K562 (cell line): ENCODE measurements at regions not wholly inside any gene's neighbourhood (a gene's known extent, or its start where the extent isn't known, plus 50 kb on each side); places are given as distances from the start of the nearest gene placed in this dataset.

Source experiments
- NFXL1 ChIP-seq: fragments of 450-650 bp; formaldehyde crosslinking; IDR thresholded peaks from 2 replicates; pipeline ENCODE4 v1.4.0; 2021; ENCODE audit warnings: mild to moderate bottlenecking
- POLR2A ChIP-seq: fragments of 450-650 bp; conservative IDR thresholded peaks from 2 replicates; pipeline ENCODE4 v1.6.1; 2016
- SIN3A ChIP-seq, 2 experiments: fragments of 150-350 bp in 1 of 2; IDR thresholded peaks; 2 replicates each; pipeline ENCODE4 v1.6.1; 2011 to 2016; ENCODE audit warnings: borderline replicate concordance in 2 of 2, low read depth in 2 of 2, low read length in 2 of 2, mild to moderate bottlenecking in 2 of 2, moderate library complexity in 2 of 2; ENCODE audit not compliant: control insufficient read depth in 1 of 2
- YY1 ChIP-seq, 3 experiments: IDR thresholded peaks; 2 replicates each; pipeline ENCODE4 v1.6.1; 2011; ENCODE audit warnings: low read length in 2 of 3, mild to moderate bottlenecking in 2 of 3, moderate library complexity in 2 of 3, borderline replicate concordance in 1 of 3, control low read depth in 1 of 3, low read depth in 1 of 3; ENCODE audit not compliant: insufficient read depth in 3 of 3, insufficient replicate concordance in 2 of 3, control insufficient read depth in 1 of 3, insufficient read length in 1 of 3; ENCODE audit errors: extremely low read depth in 1 of 3
- ZFX ChIP-seq: sonication (generic); formaldehyde crosslinking; IDR thresholded peaks from 2 replicates; pipeline ENCODE4 v1.8.0; 2022; ENCODE audit warnings: mild to moderate bottlenecking, missing genetic modification reagents, moderate library complexity
- TF ChIP-seq, protein P1 (sequence below), 3 experiments: IDR thresholded peaks in 2 of 3; conservative IDR thresholded peaks in 1 of 3; 2 replicates each; pipeline ENCODE4 v1.5.1; 2011 to 2012; ENCODE audit warnings: low read length in 3 of 3, mild to moderate bottlenecking in 3 of 3, control low read depth in 2 of 3, improper control_type of control experiment in 1 of 3, inconsistent platforms in 1 of 3, low read depth in 1 of 3, mixed read lengths in 1 of 3, moderate library complexity in 1 of 3; ENCODE audit not compliant: insufficient read depth in 2 of 3

- TF ChIP-seq YY1 (IDR thresholded peaks at IDR 0.05; ENCODE audit: borderline replicate concordance in 1 of 3, control insufficient read depth in 1 of 3, extremely low read depth in 1 of 3, insufficient read depth in 3 of 3, insufficient read length in 1 of 3, insufficient replicate concordance in 2 of 3, low read depth in 1 of 3, low read length in 2 of 3): no peak
- no peak for TF ChIP-seq POLR2A
- TF ChIP-seq ZFX (CRISPR knock-in tag): no peak
- TF ChIP-seq NFXL1 (CRISPR knock-in tag): no peak
- no peak for TF ChIP-seq SIN3A (IDR thresholded peaks at IDR 0.05; ENCODE audit: borderline replicate concordance in 2 of 2, control insufficient read depth in 1 of 2, low read depth in 2 of 2, low read length in 2 of 2)
- TF ChIP-seq, protein P1, sequence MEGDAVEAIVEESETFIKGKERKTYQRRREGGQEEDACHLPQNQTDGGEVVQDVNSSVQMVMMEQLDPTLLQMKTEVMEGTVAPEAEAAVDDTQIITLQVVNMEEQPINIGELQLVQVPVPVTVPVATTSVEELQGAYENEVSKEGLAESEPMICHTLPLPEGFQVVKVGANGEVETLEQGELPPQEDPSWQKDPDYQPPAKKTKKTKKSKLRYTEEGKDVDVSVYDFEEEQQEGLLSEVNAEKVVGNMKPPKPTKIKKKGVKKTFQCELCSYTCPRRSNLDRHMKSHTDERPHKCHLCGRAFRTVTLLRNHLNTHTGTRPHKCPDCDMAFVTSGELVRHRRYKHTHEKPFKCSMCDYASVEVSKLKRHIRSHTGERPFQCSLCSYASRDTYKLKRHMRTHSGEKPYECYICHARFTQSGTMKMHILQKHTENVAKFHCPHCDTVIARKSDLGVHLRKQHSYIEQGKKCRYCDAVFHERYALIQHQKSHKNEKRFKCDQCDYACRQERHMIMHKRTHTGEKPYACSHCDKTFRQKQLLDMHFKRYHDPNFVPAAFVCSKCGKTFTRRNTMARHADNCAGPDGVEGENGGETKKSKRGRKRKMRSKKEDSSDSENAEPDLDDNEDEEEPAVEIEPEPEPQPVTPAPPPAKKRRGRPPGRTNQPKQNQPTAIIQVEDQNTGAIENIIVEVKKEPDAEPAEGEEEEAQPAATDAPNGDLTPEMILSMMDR (IDR thresholded peaks at IDR 0.05 in 2 of 3, conservative IDR thresholded peaks at IDR 0.05 in 1 of 3; ENCODE audit: insufficient read depth in 2 of 3, low read depth in 1 of 3, low read length in 3 of 3): no peak
Measured at GRCh38 chr14:83260751-83261150, 1727.1 kb upstream of the SEL1L start.
